Ovary (tissue), 7 donors: ENCODE measurements at regions not wholly inside any gene's neighbourhood (a gene's known extent, or its start where the extent isn't known, plus 50 kb on each side); places are given as distances from the start of the nearest gene placed in this dataset.

Experiments used
- DNase-seq, 5 donors: peaks; one replicate each; pipeline ENCODE4 v3.0.0-alpha.2; 2019 to 2020
- H3K27ac ChIP-seq, 2 donors: fragments of 200-600 bp; one replicate each; pipeline versions ENCODE4 v1.5.1 to v1.8.0; 2019 to 2022
- H3K27me3 ChIP-seq: fragments of 200-600 bp; one replicate; pipeline ENCODE4 v1.8.0; 2022
- H3K36me3 ChIP-seq: fragments of 200-600 bp; sonication (generic); one replicate; pipeline ENCODE4 v1.5.1; 2019
- H3K4me1 ChIP-seq: one replicate; pipeline ENCODE4 v1.8.1; 2013; ENCODE audit warnings: mild to moderate bottlenecking, moderate library complexity; ENCODE audit not compliant: insufficient read depth
- H3K4me3 ChIP-seq: fragments of 200-600 bp; sonication (generic); one replicate; pipeline ENCODE4 v1.5.1; 2017
- H3K9me3 ChIP-seq, 2 donors: fragments of 200-600 bp in 1 of 2; sonication (generic) in 1 of 2; one replicate each; pipeline versions ENCODE4 v1.5.1 to v1.8.1; 2013 to 2019; ENCODE audit warnings: mild to moderate bottlenecking in 1 of 2, moderate library complexity in 1 of 2
- EP300 ChIP-seq: sonication (generic); formaldehyde crosslinking; IDR thresholded peaks from one replicate; pipeline ENCODE4 v1.6.1; 2017; ENCODE audit warnings: antibody characterized with exemption
- POLR2A ChIP-seq: fragments of 450-650 bp; IDR thresholded peaks from one replicate; pipeline ENCODE4 v1.6.1; 2017; ENCODE audit warnings: antibody characterized with exemption, mild to moderate bottlenecking, moderate library complexity
- WGBS, 3 donors: extraction: QIAGEN DNeasy Blood & Tissue Kit in 1 of 3; methylation state at CpG; one replicate each; pipeline versions ENCODE4 v1.1.5 to v1.1.7; 2013 to 2017; 5-methylcytosine and 5-hydroxymethylcytosine counted together
- intact Hi-C, 4 donors: fragments of 100-400 bp; cut with DNase I; formaldehyde crosslinking; loops; one replicate each; pipeline versions ENCODE4 v1.11.0 to v1.15.1; 2022 to 2023
- TF ChIP-seq, protein P1 (sequence below), 3 donors: fragments of 450-650 bp in 2 of 3; fragments of 200-600 bp in 1 of 3; IDR thresholded peaks; one replicate each; pipeline versions ENCODE4 v1.5.1 to v1.8.0; 2016 to 2022; ENCODE audit warnings: antibody characterized with exemption in 3 of 3, mild to moderate bottlenecking in 1 of 3
- donor health status: DM: no; HTN: no; CAD: no; lungs with moderate emphysema.
- donor health status: DM: no; HTN: no; CAD: no.
- donor health status: Bipolar disorder and iron deficiency.
- donor health status: DM: no; HTN: no; CAD: no.
- donor health status: DM: yes; HTN: yes; CAD: no.

GRCh38 chr3:83890763-83891135 lies 1068.0 kb upstream of the CADM2 start:
- no peak overlapping the region for H3K27ac ChIP-seq
- no peaks in the 10 kb centered on the region for H3K9me3 ChIP-seq
- no peaks in the 10 kb centered on the region for H3K4me1 ChIP-seq
- no peak overlapping the region for H3K4me3 ChIP-seq
- no peak for DNase-seq
- WGBS, 3 donors = 43 to 75% (median 46%) methylated on average over 2 of the region's 2 CpGs
- no peaks in the 10 kb centered on the region for H3K36me3 ChIP-seq
- no peaks in the 10 kb centered on the region for H3K27me3 ChIP-seq
- intact Hi-C loops = no loop called here
- TF ChIP-seq EP300 (no peak), POLR2A (no peak)
- TF ChIP-seq, protein P1, sequence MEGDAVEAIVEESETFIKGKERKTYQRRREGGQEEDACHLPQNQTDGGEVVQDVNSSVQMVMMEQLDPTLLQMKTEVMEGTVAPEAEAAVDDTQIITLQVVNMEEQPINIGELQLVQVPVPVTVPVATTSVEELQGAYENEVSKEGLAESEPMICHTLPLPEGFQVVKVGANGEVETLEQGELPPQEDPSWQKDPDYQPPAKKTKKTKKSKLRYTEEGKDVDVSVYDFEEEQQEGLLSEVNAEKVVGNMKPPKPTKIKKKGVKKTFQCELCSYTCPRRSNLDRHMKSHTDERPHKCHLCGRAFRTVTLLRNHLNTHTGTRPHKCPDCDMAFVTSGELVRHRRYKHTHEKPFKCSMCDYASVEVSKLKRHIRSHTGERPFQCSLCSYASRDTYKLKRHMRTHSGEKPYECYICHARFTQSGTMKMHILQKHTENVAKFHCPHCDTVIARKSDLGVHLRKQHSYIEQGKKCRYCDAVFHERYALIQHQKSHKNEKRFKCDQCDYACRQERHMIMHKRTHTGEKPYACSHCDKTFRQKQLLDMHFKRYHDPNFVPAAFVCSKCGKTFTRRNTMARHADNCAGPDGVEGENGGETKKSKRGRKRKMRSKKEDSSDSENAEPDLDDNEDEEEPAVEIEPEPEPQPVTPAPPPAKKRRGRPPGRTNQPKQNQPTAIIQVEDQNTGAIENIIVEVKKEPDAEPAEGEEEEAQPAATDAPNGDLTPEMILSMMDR (IDR thresholded peaks at IDR 0.05) = no peak

DNA sequence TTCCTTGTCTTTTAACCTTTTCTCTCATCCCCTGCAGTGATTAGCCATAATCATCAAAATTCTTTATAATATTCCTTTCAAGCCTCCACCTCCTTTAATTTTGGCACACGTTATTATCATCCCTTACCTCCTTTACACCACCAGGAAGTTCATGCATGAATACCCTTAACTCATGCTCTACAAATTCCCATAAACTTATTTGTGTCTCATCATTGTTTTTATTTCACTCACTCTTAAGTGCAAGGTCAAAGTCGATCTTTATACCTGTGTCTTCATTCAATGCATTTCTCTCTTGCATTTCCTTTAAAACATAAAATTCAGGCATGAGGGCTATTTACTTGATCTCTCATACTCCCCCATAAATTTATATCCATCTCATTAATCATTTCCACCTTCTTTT lies 1064.6 kb upstream of the CADM2 start:
- H3K9me3 ChIP-seq = no peaks in the 10 kb centered on the region
- no peaks in the 10 kb centered on the region for H3K36me3 ChIP-seq
- H3K4me1 ChIP-seq = no peaks in the 10 kb centered on the region
- H3K4me3 ChIP-seq = no peak overlapping the region
- no peaks in the 10 kb centered on the region for H3K27me3 ChIP-seq
- WGBS, 3 donors = 64 to 78% (median 65%) methylated on average over 2 of the region's 2 CpGs
- H3K27ac ChIP-seq = no peak overlapping the region
- DNase-seq = no peak
- intact Hi-C loops = no loop called here
- TF ChIP-seq POLR2A = no peak
- TF ChIP-seq, protein P1 (IDR thresholded peaks at IDR 0.05) = no peak
- no peak for TF ChIP-seq EP300

DNA sequence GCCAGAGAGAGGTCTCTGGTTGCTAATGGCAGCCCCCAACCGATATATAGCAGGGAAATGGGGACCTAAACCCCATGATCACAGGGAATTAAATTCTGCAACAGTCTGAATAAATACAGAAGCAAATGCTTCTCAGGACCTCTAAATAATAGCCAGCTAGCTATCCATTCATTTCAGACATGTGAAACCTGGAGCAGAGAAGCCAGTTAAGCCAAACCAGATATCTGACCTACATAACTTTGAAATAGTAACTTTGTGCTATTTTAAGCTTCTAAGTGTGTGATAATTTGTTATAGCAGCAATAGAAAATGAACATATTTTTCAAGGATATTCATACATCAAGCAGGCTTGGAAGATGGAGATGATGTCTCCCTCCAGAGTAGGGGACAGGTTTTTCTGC lies 1062.9 kb upstream of the CADM2 start:
- no peak for DNase-seq
- H3K4me3 ChIP-seq = no peak overlapping the region
- H3K27me3 ChIP-seq = no peaks in the 10 kb centered on the region
- no peaks in the 10 kb centered on the region for H3K9me3 ChIP-seq
- intact Hi-C loops = no loop called here
- no peaks in the 10 kb centered on the region for H3K36me3 ChIP-seq
- H3K4me1 ChIP-seq = no peaks in the 10 kb centered on the region
- TF ChIP-seq POLR2A (no peak), EP300 (no peak)
- TF ChIP-seq, protein P1 (IDR thresholded peaks at IDR 0.05) = no peak
- WGBS, 3 donors = 36 to 66% (median 42%) methylated on average over 1 of the region's 1 CpG
- no peak overlapping the region for H3K27ac ChIP-seq

DNA sequence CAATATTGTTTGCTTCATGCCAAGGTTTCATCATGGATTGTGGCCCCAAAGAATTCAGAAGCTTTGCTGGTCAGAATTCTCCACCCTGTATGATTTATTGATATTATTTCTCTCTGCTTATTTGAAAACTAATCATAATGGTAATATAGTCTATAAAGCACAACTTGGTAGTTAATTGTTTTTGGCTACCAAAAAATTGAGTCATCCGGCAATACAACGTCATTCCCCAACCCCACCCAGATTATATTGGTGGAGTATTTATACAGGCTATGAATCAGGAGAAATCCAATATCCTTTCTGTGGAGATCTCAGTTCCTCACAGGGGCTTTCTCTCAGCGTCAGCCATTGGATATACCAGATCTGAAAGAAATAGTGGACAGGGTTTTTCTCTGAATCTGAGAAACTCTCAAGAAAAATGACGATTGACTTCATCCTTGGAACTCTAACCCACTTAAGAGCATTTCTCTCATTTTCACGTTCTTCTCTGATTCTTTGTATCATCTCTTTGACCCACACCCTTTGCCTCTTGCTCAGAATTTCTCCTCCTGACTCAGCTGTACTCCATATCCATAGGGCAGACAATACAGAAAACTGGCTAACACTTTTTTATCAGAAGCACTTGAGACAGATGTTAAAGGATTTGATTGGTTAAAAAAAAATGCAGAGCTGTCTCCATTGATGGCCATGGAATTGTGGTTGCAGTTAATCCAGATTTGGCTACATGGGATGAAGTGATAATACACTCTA lies 1055.8 kb upstream of the CADM2 start:
- DNase-seq = no peak
- Histone ChIP-seq H3K27ac (no peak overlapping the region), H3K27me3 (no peaks in the 10 kb centered on the region), H3K9me3 (no peaks in the 10 kb centered on the region), H3K4me1 (no peaks in the 10 kb centered on the region), H3K4me3 (no peak overlapping the region), H3K36me3 (no peaks in the 10 kb centered on the region)
- intact Hi-C loops = no loop called here
- TF ChIP-seq, protein P1 (IDR thresholded peaks at IDR 0.05) = no peak
- WGBS, 3 donors = 73 to 86% (median 79%) methylated on average over 5 of the region's 5 CpGs
